ENCODE measurements at regions not wholly inside any gene's neighbourhood (a gene's known extent, or its start where the extent isn't known, plus 50 kb on each side); places are given as distances from the start of the nearest gene placed in this dataset.

DNA sequence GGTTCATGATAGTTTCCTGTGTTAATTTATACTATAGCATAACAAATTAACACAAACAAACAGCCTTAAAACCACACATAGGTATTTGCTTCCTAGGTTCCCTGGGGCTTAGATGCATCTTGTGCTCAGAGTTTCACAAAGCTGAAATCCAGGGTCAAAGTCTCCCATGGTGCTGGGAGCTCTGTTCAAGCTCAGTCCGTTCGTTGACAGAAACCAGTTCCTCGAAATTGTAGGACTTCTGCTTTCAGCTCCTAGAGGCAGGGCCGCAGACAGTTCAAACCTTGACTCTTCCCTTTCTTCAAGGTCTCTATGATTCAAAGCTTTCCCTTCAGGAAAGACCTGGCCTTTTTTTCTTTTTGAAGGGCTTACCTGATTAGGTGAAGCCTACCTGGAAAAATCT is 90.5 kb downstream of the VSTM2A start:
- TF ChIP-seq POLR2A (IDR thresholded peaks at IDR 0.05) = no peak
- TF ChIP-seq, protein P1, sequence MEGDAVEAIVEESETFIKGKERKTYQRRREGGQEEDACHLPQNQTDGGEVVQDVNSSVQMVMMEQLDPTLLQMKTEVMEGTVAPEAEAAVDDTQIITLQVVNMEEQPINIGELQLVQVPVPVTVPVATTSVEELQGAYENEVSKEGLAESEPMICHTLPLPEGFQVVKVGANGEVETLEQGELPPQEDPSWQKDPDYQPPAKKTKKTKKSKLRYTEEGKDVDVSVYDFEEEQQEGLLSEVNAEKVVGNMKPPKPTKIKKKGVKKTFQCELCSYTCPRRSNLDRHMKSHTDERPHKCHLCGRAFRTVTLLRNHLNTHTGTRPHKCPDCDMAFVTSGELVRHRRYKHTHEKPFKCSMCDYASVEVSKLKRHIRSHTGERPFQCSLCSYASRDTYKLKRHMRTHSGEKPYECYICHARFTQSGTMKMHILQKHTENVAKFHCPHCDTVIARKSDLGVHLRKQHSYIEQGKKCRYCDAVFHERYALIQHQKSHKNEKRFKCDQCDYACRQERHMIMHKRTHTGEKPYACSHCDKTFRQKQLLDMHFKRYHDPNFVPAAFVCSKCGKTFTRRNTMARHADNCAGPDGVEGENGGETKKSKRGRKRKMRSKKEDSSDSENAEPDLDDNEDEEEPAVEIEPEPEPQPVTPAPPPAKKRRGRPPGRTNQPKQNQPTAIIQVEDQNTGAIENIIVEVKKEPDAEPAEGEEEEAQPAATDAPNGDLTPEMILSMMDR (IDR thresholded peaks at IDR 0.05) = no peak
